HG03432 (cell line): ENCODE measurements at regions not wholly inside any gene's neighbourhood (a gene's known extent, or its start where the extent isn't known, plus 50 kb on each side); places are given as distances from the start of the nearest gene placed in this dataset.

Experiments
- ATAC-seq: cut with Tn5 transposase; IDR thresholded peaks from one replicate; pipeline ENCODE4 v1.9.1; 2021; ENCODE audit warnings: mild to moderate bottlenecking, moderate library complexity; ENCODE audit not compliant: unreplicated experiment

GRCh38 chr6:153800580-153801188, 238.4 kb upstream of the OPRM1 start:
- ATAC-seq: no peak

- no peak for ATAC-seq
Observed at GRCh38 chr6:153790876-153791473, 248.1 kb upstream of the OPRM1 start.

- ATAC-seq: no peak
Observed at GRCh38 chr6:153790048-153790447, 249.0 kb upstream of the OPRM1 start.

GRCh38 chr6:153787341-153787606, 251.8 kb upstream of the OPRM1 start:
- no peak for ATAC-seq

- ATAC-seq: no peak
Observed at GRCh38 chr6:153781306-153781705, 257.7 kb upstream of the OPRM1 start.

- no peak for ATAC-seq
Observed at GRCh38 chr6:153780011-153780410, 259.0 kb upstream of the OPRM1 start.

- ATAC-seq: no peak
Observed at GRCh38 chr6:153778216-153778615, 260.8 kb upstream of the OPRM1 start.

GRCh38 chr6:153771577-153771976, 267.5 kb upstream of the OPRM1 start:
- no peak for ATAC-seq

GRCh38 chr6:153767127-153767526, 271.9 kb upstream of the OPRM1 start:
- no peak for ATAC-seq

GRCh38 chr6:153758516-153758915, 280.5 kb upstream of the OPRM1 start:
- no peak for ATAC-seq

- ATAC-seq: no peak
Observed at GRCh38 chr6:153735761-153736160, 303.3 kb upstream of the OPRM1 start.

- ATAC-seq: no peak
Observed at GRCh38 chr6:153729189-153729588, 309.9 kb upstream of the OPRM1 start.

- ATAC-seq: no peak
Observed at GRCh38 chr6:153727885-153728284, 311.2 kb upstream of the OPRM1 start.

- no peak for ATAC-seq
Observed at GRCh38 chr6:153725456-153725855, 313.6 kb upstream of the OPRM1 start.

GRCh38 chr6:153720732-153721131, 318.3 kb upstream of the OPRM1 start:
- ATAC-seq: no peak

- no peak for ATAC-seq
Observed at GRCh38 chr6:153705429-153705828, 333.6 kb upstream of the OPRM1 start.

GRCh38 chr6:153702671-153703070, 336.4 kb upstream of the OPRM1 start:
- ATAC-seq: no peak

- ATAC-seq: no peak
Observed at GRCh38 chr6:153698637-153699036, 340.4 kb upstream of the OPRM1 start.

GRCh38 chr6:153698001-153698400, 341.0 kb upstream of the OPRM1 start:
- no peak for ATAC-seq

GRCh38 chr6:153677522-153677921, 361.5 kb upstream of the OPRM1 start:
- no peak for ATAC-seq

- no peak for ATAC-seq
Observed at GRCh38 chr6:153673750-153674149, 365.3 kb upstream of the OPRM1 start.

- ATAC-seq: no peak
Observed at GRCh38 chr6:153673225-153673624, 365.8 kb upstream of the OPRM1 start.

GRCh38 chr6:153670403-153671026, 368.5 kb upstream of the OPRM1 start:
- ATAC-seq: no peak
